ENCODE measurements at regions not wholly inside any gene's neighbourhood (a gene's known extent, or its start where the extent isn't known, plus 50 kb on each side); places are given as distances from the start of the nearest gene placed in this dataset.

DNA sequence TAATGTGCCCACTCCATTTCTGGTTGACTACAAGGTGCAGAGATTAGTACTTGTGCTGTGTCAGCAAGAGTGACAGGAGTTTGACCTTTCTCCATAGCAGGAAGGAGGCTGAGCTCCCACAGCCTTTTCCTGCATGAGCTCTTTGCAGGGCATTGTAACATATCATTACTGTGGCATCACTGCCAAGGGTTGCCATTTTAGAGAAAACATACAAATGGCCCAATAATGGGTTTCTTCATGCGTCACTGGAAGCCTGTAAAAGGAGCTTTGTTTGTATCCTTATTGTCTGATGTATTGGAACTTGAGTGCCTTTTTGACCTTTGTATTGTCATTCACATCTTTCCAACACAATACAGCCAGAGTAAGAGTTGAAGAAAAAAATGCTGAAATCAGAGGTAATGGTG, 323.0 kb upstream of the CDIN1 start:
- in situ Hi-C loops (cut with MboI; ENCODE audit: low sequenced_read_pairs), result no loop called here
- DNase-seq (ENCODE audit: low spot score in 2 of 2), result peak; percentile 58 to 87
- no peak overlapping the region for H3K4me3 ChIP-seq
- no peaks in the 10 kb centered on the region for H3K36me3 ChIP-seq (replicated peaks)
- H3K4me1 ChIP-seq, result peaks cover 11% of the 10 kb centered on the region
- H3K27me3 ChIP-seq (ENCODE audit: low read depth), result no peaks in the 10 kb centered on the region
- H3K9me3 ChIP-seq, result no peaks in the 10 kb centered on the region

DNA sequence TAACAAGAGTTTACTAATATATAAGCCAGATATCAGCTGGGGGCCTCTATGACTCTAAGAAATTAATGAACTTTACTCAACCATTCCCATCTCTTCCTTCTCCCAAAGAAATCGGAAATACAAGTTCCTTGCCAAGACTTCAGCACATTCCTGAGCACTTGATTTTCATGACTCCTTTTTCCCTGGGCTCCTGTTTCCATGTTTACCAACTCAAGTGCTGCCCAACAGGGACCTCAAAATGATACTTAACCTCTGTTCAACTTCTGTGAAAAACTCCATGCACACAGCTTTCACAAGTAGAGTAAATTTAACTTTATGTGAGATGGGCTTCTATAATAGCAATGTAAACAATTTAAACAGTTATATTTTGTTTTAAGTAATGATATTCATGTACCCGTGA, 315.8 kb upstream of the CDIN1 start:
- H3K36me3 ChIP-seq (replicated peaks), result no peaks in the 10 kb centered on the region
- H3K9me3 ChIP-seq, result no peaks in the 10 kb centered on the region
- no peaks in the 10 kb centered on the region for H3K27me3 ChIP-seq (ENCODE audit: low read depth)
- in situ Hi-C loops (cut with MboI; ENCODE audit: low sequenced_read_pairs), result no loop called here
- H3K4me1 ChIP-seq, result no peaks in the 10 kb centered on the region
- no peak overlapping the region for H3K4me3 ChIP-seq
- no peak for DNase-seq (ENCODE audit: low spot score in 2 of 2)

GRCh38 chr15:36265422-36265821, 314.0 kb upstream of the CDIN1 start:
- no peaks in the 10 kb centered on the region for H3K36me3 ChIP-seq (replicated peaks)
- H3K27me3 ChIP-seq (ENCODE audit: low read depth), result no peaks in the 10 kb centered on the region
- no peaks in the 10 kb centered on the region for H3K9me3 ChIP-seq
- H3K4me3 ChIP-seq, result no peak overlapping the region
- in situ Hi-C loops (cut with MboI; ENCODE audit: low sequenced_read_pairs), result no loop called here
- H3K4me1 ChIP-seq, result no peaks in the 10 kb centered on the region
- DNase-seq (ENCODE audit: low spot score in 2 of 2), result no peak

DNA sequence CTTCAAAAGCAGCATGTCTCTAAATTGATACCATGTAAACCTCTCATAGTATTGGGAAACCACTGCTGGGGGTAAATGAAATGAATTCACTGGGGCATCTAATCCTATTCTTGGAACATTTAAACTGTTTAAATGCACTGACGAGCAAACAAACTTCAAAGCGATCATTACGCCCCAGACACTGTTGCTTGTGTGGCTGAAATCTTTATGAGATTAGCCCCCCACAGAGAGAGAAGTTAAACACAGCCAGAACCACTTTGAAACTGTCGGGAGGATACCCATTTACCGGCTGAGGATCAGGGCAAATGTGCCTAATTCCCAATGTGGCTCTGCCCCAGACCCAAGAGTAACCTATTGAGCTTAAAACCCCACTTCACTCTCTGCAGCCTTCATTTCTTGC, 308.4 kb upstream of the CDIN1 start:
- Histone ChIP-seq H3K27me3 (ENCODE audit: low read depth) (no peaks in the 10 kb centered on the region), H3K36me3 (replicated peaks) (no peaks in the 10 kb centered on the region), H3K9me3 (no peaks in the 10 kb centered on the region), H3K4me3 (no peak overlapping the region), H3K4me1 (no peaks in the 10 kb centered on the region)
- DNase-seq (ENCODE audit: low spot score in 2 of 2), result no peak
- in situ Hi-C loops (cut with MboI; ENCODE audit: low sequenced_read_pairs), result no loop called here

DNA sequence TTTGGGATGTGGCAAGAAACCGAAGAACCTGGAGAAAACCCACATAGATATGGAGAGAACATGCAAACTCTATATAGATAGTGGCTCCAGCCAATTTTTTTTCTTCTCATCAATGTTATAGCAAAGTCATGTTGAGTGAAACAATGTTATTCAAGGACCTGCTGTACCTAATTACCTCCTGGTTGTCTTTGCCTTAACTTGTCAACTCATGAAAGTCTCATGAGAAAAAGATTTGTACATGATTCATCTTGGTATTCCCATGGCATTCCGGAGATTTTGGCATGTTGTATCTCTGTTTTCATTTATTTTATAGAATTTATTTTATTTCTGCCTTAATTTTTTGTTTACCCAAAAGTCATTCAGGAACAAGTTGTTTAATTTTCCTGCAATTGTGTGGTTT, 303.8 kb upstream of the CDIN1 start:
- Histone ChIP-seq H3K27me3 (ENCODE audit: low read depth) (no peaks in the 10 kb centered on the region), H3K4me3 (no peak overlapping the region), H3K9me3 (peaks cover 3% of the 10 kb centered on the region), H3K36me3 (replicated peaks) (no peaks in the 10 kb centered on the region), H3K4me1 (no peaks in the 10 kb centered on the region)
- in situ Hi-C loops (cut with MboI; ENCODE audit: low sequenced_read_pairs), result no loop called here
- no peak for DNase-seq (ENCODE audit: low spot score in 2 of 2)

DNA sequence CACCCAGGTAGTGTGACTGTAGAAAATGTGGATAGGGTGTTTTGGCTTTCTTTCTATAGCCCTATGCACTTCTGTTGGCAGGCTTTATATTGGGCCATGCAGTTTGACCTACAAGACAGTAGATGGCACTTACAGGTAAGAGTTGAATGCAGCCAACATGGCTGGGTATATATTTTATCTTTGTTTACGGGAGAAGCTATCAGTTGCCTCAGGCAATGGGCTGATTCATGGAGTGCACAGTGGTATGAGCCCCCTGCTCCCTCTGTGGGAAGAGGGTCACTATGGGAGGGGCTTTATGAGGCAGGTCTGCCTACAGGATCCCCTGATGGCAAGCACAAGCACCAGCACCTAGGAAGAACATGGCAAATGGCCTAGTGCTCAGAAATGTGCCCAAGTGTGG, 301.2 kb upstream of the CDIN1 start:
- no peaks in the 10 kb centered on the region for H3K36me3 ChIP-seq (replicated peaks)
- no peak overlapping the region for H3K4me3 ChIP-seq
- in situ Hi-C loops (cut with MboI; ENCODE audit: low sequenced_read_pairs), result no loop called here
- peak; percentile 20 to 32 for DNase-seq (ENCODE audit: low spot score in 2 of 2)
- H3K4me1 ChIP-seq, result peaks cover 12% of the 10 kb centered on the region
- H3K27me3 ChIP-seq (ENCODE audit: low read depth), result no peaks in the 10 kb centered on the region
- peaks cover 3% of the 10 kb centered on the region for H3K9me3 ChIP-seq

DNA sequence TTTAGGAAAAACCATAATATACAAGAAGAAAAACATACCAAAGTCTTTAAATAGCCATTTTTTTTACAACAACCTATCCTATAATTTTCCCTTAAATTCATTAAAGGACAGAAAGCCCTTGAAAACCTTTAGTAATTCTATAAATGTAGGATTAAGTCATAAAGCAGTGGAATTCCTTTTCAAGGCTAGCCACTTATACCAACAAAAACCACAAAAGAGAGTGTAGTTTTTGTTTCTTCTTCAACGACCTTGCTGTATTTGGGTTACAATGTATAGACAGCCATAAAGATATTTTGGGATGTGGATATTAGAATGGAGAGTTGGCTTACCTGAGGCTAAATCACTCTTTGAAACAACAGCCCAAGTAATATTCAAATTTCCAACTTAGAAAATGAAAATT, 296.6 kb upstream of the CDIN1 start:
- Histone ChIP-seq H3K4me1 (peaks cover 16% of the 10 kb centered on the region), H3K9me3 (no peaks in the 10 kb centered on the region), H3K36me3 (replicated peaks) (no peaks in the 10 kb centered on the region), H3K27me3 (ENCODE audit: low read depth) (no peaks in the 10 kb centered on the region), H3K4me3 (no peak overlapping the region)
- peak in 1 of 2 experiments; percentile 95 for DNase-seq (ENCODE audit: low spot score in 2 of 2)
- in situ Hi-C loops (cut with MboI; ENCODE audit: low sequenced_read_pairs), result no loop called here

- H3K36me3 ChIP-seq (replicated peaks), result no peaks in the 10 kb centered on the region
- H3K4me1 ChIP-seq, result peaks cover 16% of the 10 kb centered on the region
- no peak overlapping the region for H3K4me3 ChIP-seq
- no peak for DNase-seq (ENCODE audit: low spot score in 2 of 2)
- no peaks in the 10 kb centered on the region for H3K27me3 ChIP-seq (ENCODE audit: low read depth)
- H3K9me3 ChIP-seq, result no peaks in the 10 kb centered on the region
- in situ Hi-C loops (cut with MboI; ENCODE audit: low sequenced_read_pairs), result no loop called here
Observed at GRCh38 chr15:36284911-36285310, 294.5 kb upstream of the CDIN1 start.

- Histone ChIP-seq H3K36me3 (replicated peaks) (no peaks in the 10 kb centered on the region), H3K9me3 (no peaks in the 10 kb centered on the region), H3K4me3 (no peak overlapping the region), H3K4me1 (peaks cover 11% of the 10 kb centered on the region), H3K27me3 (ENCODE audit: low read depth) (no peaks in the 10 kb centered on the region)
- DNase-seq (ENCODE audit: low spot score in 2 of 2), result no peak
- in situ Hi-C loops (cut with MboI; ENCODE audit: low sequenced_read_pairs), result no loop called here
Observed at GRCh38 chr15:36291501-36291900, 287.9 kb upstream of the CDIN1 start.

- Histone ChIP-seq H3K4me1 (peaks cover 11% of the 10 kb centered on the region), H3K9me3 (no peaks in the 10 kb centered on the region), H3K36me3 (replicated peaks) (no peaks in the 10 kb centered on the region), H3K4me3 (no peak overlapping the region), H3K27me3 (ENCODE audit: low read depth) (no peaks in the 10 kb centered on the region)
- in situ Hi-C loops (cut with MboI; ENCODE audit: low sequenced_read_pairs), result no loop called here
- no peak for DNase-seq (ENCODE audit: low spot score in 2 of 2)
Observed at GRCh38 chr15:36294359-36294758, 285.1 kb upstream of the CDIN1 start.

- H3K9me3 ChIP-seq, result no peaks in the 10 kb centered on the region
- no peak overlapping the region for H3K4me3 ChIP-seq
- no peaks in the 10 kb centered on the region for H3K4me1 ChIP-seq
- in situ Hi-C loops (cut with MboI; ENCODE audit: low sequenced_read_pairs), result no loop called here
- H3K27me3 ChIP-seq (ENCODE audit: low read depth), result no peaks in the 10 kb centered on the region; the same call in 1 of the 2 replicates
- DNase-seq (ENCODE audit: low spot score in 2 of 2), result peak in 1 of 2 experiments; percentile 8
- no peaks in the 10 kb centered on the region for H3K36me3 ChIP-seq (replicated peaks)
Observed at GRCh38 chr15:36301947-36302346, 277.5 kb upstream of the CDIN1 start.

- in situ Hi-C loops (cut with MboI; ENCODE audit: low sequenced_read_pairs), result no loop called here
- H3K9me3 ChIP-seq, result no peaks in the 10 kb centered on the region; the same call in 1 of the 2 replicates
- H3K4me3 ChIP-seq, result no peak overlapping the region
- H3K36me3 ChIP-seq (replicated peaks), result no peaks in the 10 kb centered on the region
- no peak for DNase-seq (ENCODE audit: low spot score in 2 of 2)
- H3K27me3 ChIP-seq (ENCODE audit: low read depth), result no peaks in the 10 kb centered on the region
- H3K4me1 ChIP-seq, result no peaks in the 10 kb centered on the region
Observed at GRCh38 chr15:36313021-36313420, 266.4 kb upstream of the CDIN1 start.

GRCh38 chr15:36313736-36314280, 265.6 kb upstream of the CDIN1 start:
- H3K4me1 ChIP-seq, result no peaks in the 10 kb centered on the region
- H3K4me3 ChIP-seq, result no peak overlapping the region
- no peaks in the 10 kb centered on the region; the same call in 1 of the 2 replicates for H3K9me3 ChIP-seq
- in situ Hi-C loops (cut with MboI; ENCODE audit: low sequenced_read_pairs), result no loop called here
- H3K27me3 ChIP-seq (ENCODE audit: low read depth), result no peaks in the 10 kb centered on the region
- H3K36me3 ChIP-seq (replicated peaks), result no peaks in the 10 kb centered on the region
- no peak for DNase-seq (ENCODE audit: low spot score in 2 of 2)

- in situ Hi-C loops (cut with MboI; ENCODE audit: low sequenced_read_pairs), result no loop called here
- DNase-seq (ENCODE audit: low spot score in 2 of 2), result no peak
- no peaks in the 10 kb centered on the region for H3K9me3 ChIP-seq
- H3K36me3 ChIP-seq (replicated peaks), result no peaks in the 10 kb centered on the region
- no peak overlapping the region for H3K4me3 ChIP-seq
- no peaks in the 10 kb centered on the region for H3K27me3 ChIP-seq (ENCODE audit: low read depth)
- no peaks in the 10 kb centered on the region for H3K4me1 ChIP-seq
Observed at GRCh38 chr15:36315649-36316048, 263.8 kb upstream of the CDIN1 start.

DNA sequence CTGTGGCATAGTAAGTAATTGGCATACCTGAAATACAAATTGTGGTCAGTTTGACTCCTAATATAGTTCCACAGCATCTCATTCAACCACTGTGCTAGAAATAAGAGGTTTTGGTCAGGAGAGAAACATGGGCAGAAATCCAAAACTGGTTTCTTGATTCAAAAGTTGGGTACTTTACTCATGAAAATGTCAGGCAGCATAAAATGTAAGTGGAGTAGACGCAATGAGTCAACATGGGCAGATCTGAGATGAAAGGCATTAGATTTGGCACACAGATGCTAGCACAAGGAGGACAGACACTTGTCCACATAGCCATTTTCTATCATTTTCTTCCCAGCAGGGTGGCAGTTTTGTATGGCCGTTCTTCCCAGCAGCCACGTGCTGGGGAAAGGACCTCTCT, 255.8 kb upstream of the CDIN1 start:
- in situ Hi-C loops (cut with MboI; ENCODE audit: low sequenced_read_pairs), result no loop called here
- H3K9me3 ChIP-seq, result no peaks in the 10 kb centered on the region
- DNase-seq (ENCODE audit: low spot score in 2 of 2), result no peak
- no peaks in the 10 kb centered on the region for H3K4me1 ChIP-seq
- no peak overlapping the region for H3K4me3 ChIP-seq
- no peaks in the 10 kb centered on the region for H3K27me3 ChIP-seq (ENCODE audit: low read depth)
- H3K36me3 ChIP-seq (replicated peaks), result no peaks in the 10 kb centered on the region

Data from HAP-1 (cell line).